Dedifferentiated amniotic fluid mesenchymal stem cell (primary cell): ENCODE measurements at regions not wholly inside any gene's neighbourhood (a gene's known extent, or its start where the extent isn't known, plus 50 kb on each side); places are given as distances from the start of the nearest gene placed in this dataset.
A peak's percentile ranks its signal among the peaks of the same experiment; 100 is the strongest.

Experiments
- DNase-seq: peaks from one replicate; pipeline ENCODE4 v3.0.0-alpha.2; 2016; ENCODE audit errors: extremely low spot score

- DNase-seq = no peak
Observed at GRCh38 chr20:53837126-53837826, 233.1 kb downstream of the BCAS1 start.

- no peak for DNase-seq
Observed at GRCh38 chr20:53834749-53835148, 235.6 kb downstream of the BCAS1 start.

- DNase-seq = no peak
Observed at GRCh38 chr20:53834062-53834442, 236.3 kb downstream of the BCAS1 start.

- DNase-seq = no peak
Observed at GRCh38 chr20:53833333-53834061, 236.9 kb downstream of the BCAS1 start.

GRCh38 chr20:53832499-53832898, 237.9 kb downstream of the BCAS1 start:
- DNase-seq = no peak

- no peak for DNase-seq
Observed at GRCh38 chr20:53831812-53832211, 238.2 kb upstream of the ZNF217 start.

GRCh38 chr20:53831228-53831627, 237.6 kb upstream of the ZNF217 start:
- no peak for DNase-seq

- peak; percentile 42 for DNase-seq
Observed at GRCh38 chr20:53829724-53830521, 236.3 kb upstream of the ZNF217 start.

- DNase-seq = peak; percentile 98
Observed at GRCh38 chr20:53829255-53829723, 235.7 kb upstream of the ZNF217 start.

- DNase-seq = peak; percentile 89
Observed at GRCh38 chr20:53828682-53829254, 235.1 kb upstream of the ZNF217 start.

- DNase-seq = peak; percentile 94
Observed at GRCh38 chr20:53828088-53828681, 234.5 kb upstream of the ZNF217 start.

- DNase-seq = no peak
Observed at GRCh38 chr20:53827292-53828087, 233.9 kb upstream of the ZNF217 start.

GRCh38 chr20:53826597-53827291, 233.1 kb upstream of the ZNF217 start:
- DNase-seq = no peak

GRCh38 chr20:53826090-53826489, 232.5 kb upstream of the ZNF217 start:
- DNase-seq = no peak

- no peak for DNase-seq
Observed at GRCh38 chr20:53825282-53825681, 231.6 kb upstream of the ZNF217 start.

GRCh38 chr20:53824779-53825178, 231.1 kb upstream of the ZNF217 start:
- DNase-seq = no peak

- no peak for DNase-seq
Observed at GRCh38 chr20:53823121-53823764, 229.6 kb upstream of the ZNF217 start.

GRCh38 chr20:53822534-53822933, 228.9 kb upstream of the ZNF217 start:
- DNase-seq = no peak

- no peak for DNase-seq
Observed at GRCh38 chr20:53819973-53820451, 226.4 kb upstream of the ZNF217 start.
